ENCODE measurements at regions not wholly inside any gene's neighbourhood (a gene's known extent, or its start where the extent isn't known, plus 50 kb on each side); places are given as distances from the start of the nearest gene placed in this dataset.
A peak's percentile ranks its signal among the peaks of the same experiment; 100 is the strongest.
"Not testable (repeated sequence)": the region's sequence is repeated elsewhere in the genome, so short reads cannot be mapped to it uniquely, and the experiment has no call there.

GRCh38 chr7:9919-10318 is 182.5 kb upstream of the FAM20C start:
- not testable (repeated sequence) for DNase-seq

- not testable (repeated sequence) for DNase-seq
These were observed 159.6 kb upstream of the FAM20C start for GRCh38 chr7:32565-33280.

GRCh38 chr7:35121-35541 is 157.2 kb upstream of the FAM20C start:
- not testable (repeated sequence) for DNase-seq

- DNase-seq: not testable (repeated sequence)
These were observed 155.8 kb upstream of the FAM20C start for GRCh38 chr7:36539-36938.

GRCh38 chr7:37656-38055 is 154.7 kb upstream of the FAM20C start:
- DNase-seq: not testable (repeated sequence)

GRCh38 chr7:38444-38843 is 153.9 kb upstream of the FAM20C start:
- not testable (repeated sequence) for DNase-seq

- DNase-seq: not testable (repeated sequence)
These were observed 152.2 kb upstream of the FAM20C start for GRCh38 chr7:39984-40740.

- no peak for DNase-seq
These were observed 151.3 kb upstream of the FAM20C start for GRCh38 chr7:40799-41750.

- DNase-seq: no peak
These were observed 150.3 kb upstream of the FAM20C start for GRCh38 chr7:41917-42565.

GRCh38 chr7:43791-44540 is 148.4 kb upstream of the FAM20C start:
- no peak for DNase-seq

- DNase-seq: no peak
These were observed 147.9 kb upstream of the FAM20C start for GRCh38 chr7:44541-44896.

GRCh38 chr7:45106-46090 is 147.0 kb upstream of the FAM20C start:
- DNase-seq: no peak

GRCh38 chr7:46123-46829 is 146.1 kb upstream of the FAM20C start:
- DNase-seq: no peak

- DNase-seq: no peak
These were observed 145.6 kb upstream of the FAM20C start for GRCh38 chr7:46830-47140.

GRCh38 chr7:51456-52068 is 140.8 kb upstream of the FAM20C start:
- no peak for DNase-seq

- peak; percentile 14 to 25 for DNase-seq
These were observed 140.3 kb upstream of the FAM20C start for GRCh38 chr7:52100-52499.

GRCh38 chr7:53531-53930 is 138.8 kb upstream of the FAM20C start:
- DNase-seq: no peak

GRCh38 chr7:54615-55014 is 137.8 kb upstream of the FAM20C start:
- DNase-seq: no peak
